ENCODE measurements at regions not wholly inside any gene's neighbourhood (a gene's known extent, or its start where the extent isn't known, plus 50 kb on each side); places are given as distances from the start of the nearest gene placed in this dataset.

DNA sequence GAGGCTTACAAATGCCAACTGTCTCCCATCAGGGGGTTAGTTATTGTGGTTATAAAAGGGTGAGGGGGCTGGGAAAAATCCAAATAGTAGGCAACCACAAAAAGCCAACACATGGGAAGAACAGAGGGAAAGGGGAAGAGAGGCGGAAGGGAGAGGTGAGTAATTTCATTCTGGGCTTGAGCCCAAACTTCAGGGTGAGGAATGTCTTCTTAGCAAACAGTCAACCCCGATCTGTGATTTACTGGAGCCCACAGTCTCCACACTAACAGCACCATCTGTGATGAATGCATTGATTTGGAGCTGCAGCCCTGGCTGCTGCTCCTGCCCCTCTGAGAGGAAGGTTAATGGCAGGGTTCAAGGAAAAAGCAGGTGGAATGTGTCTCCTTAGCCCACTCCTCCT lies 162.2 kb upstream of the GPR101 start:
- Histone ChIP-seq H3K36me3 (ENCODE audit: insufficient read depth, low read length) (no peaks in the 10 kb centered on the region), H3K9me3 (ENCODE audit: low read length) (no peaks in the 10 kb centered on the region), H3K9ac (ENCODE audit: low read length) (no peak overlapping the region), H4K20me1 (ENCODE audit: insufficient read depth) (no peaks in the 10 kb centered on the region), H3K27me3 (ENCODE audit: insufficient read depth, low read depth, low read length) (no peaks in the 10 kb centered on the region), H3K4me2 (ENCODE audit: low read length) (no peak overlapping the region), H3K9me2 (ENCODE audit: insufficient read depth, low read length) (no peaks in the 10 kb centered on the region), H3F3A (ENCODE audit: insufficient read depth, low read length, poor library complexity, severe bottlenecking) (no peaks in the 10 kb centered on the region), H2AFZ (ENCODE audit: low read depth, low read length) (no peak overlapping the region), H3K27ac (ENCODE audit: low read length) (no peak overlapping the region), H3K79me2 (replicated peaks; ENCODE audit: insufficient read depth, low read length) (no peaks in the 10 kb centered on the region), H3K4me3 (ENCODE audit: low read length) (no peak overlapping the region)
- TF ChIP-seq CTCF (IDR thresholded peaks at IDR 0.05; ENCODE audit: poor library complexity, severe bottlenecking) = no peak
- TF ChIP-seq, protein P1, sequence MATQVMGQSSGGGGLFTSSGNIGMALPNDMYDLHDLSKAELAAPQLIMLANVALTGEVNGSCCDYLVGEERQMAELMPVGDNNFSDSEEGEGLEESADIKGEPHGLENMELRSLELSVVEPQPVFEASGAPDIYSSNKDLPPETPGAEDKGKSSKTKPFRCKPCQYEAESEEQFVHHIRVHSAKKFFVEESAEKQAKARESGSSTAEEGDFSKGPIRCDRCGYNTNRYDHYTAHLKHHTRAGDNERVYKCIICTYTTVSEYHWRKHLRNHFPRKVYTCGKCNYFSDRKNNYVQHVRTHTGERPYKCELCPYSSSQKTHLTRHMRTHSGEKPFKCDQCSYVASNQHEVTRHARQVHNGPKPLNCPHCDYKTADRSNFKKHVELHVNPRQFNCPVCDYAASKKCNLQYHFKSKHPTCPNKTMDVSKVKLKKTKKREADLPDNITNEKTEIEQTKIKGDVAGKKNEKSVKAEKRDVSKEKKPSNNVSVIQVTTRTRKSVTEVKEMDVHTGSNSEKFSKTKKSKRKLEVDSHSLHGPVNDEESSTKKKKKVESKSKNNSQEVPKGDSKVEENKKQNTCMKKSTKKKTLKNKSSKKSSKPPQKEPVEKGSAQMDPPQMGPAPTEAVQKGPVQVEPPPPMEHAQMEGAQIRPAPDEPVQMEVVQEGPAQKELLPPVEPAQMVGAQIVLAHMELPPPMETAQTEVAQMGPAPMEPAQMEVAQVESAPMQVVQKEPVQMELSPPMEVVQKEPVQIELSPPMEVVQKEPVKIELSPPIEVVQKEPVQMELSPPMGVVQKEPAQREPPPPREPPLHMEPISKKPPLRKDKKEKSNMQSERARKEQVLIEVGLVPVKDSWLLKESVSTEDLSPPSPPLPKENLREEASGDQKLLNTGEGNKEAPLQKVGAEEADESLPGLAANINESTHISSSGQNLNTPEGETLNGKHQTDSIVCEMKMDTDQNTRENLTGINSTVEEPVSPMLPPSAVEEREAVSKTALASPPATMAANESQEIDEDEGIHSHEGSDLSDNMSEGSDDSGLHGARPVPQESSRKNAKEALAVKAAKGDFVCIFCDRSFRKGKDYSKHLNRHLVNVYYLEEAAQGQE (IDR thresholded peaks at IDR 0.05; ENCODE audit: borderline replicate concordance) = no peak
- TF ChIP-seq SMC3 (conservative IDR thresholded peaks at IDR 0.05; ENCODE audit: poor library complexity) = no peak
- no peak for TF ChIP-seq POLR2AphosphoS5 (IDR thresholded peaks at IDR 0.05)

DNA sequence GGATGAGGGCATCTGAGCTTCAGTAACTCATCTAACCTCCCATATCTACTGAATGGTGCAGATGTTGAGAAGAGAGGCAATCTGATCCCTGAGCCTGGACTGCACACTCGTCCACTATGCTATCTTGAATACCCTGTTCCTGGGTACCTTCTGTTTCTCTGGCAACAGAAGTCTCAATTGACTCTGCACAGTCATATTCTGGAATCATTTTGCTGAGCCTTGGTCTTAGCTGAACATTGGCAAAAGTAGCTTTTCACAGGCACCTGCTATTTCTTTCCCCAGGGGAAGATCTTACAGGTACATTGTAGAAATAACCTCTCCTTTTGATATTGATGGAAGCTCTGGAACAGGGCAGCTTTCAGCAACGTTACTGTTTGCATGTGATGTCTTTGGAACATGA lies 161.5 kb upstream of the GPR101 start:
- Histone ChIP-seq H3K36me3 (ENCODE audit: insufficient read depth, low read length) (no peaks in the 10 kb centered on the region), H4K20me1 (ENCODE audit: insufficient read depth) (no peaks in the 10 kb centered on the region), H3K27me3 (ENCODE audit: insufficient read depth, low read depth, low read length) (no peaks in the 10 kb centered on the region), H3K4me3 (ENCODE audit: low read length) (no peak overlapping the region), H3K9ac (ENCODE audit: low read length) (no peak overlapping the region), H3K9me3 (ENCODE audit: low read length) (no peaks in the 10 kb centered on the region), H3K27ac (ENCODE audit: low read length) (no peak overlapping the region), H3K79me2 (replicated peaks; ENCODE audit: insufficient read depth, low read length) (no peaks in the 10 kb centered on the region), H3K4me2 (ENCODE audit: low read length) (no peak overlapping the region), H3F3A (ENCODE audit: insufficient read depth, low read length, poor library complexity, severe bottlenecking) (no peaks in the 10 kb centered on the region), H2AFZ (ENCODE audit: low read depth, low read length) (no peak overlapping the region), H3K9me2 (ENCODE audit: insufficient read depth, low read length) (no peaks in the 10 kb centered on the region)
- no peak for TF ChIP-seq RAD21 (conservative IDR thresholded peaks at IDR 0.05)
- no peak for TF ChIP-seq EZH2 (IDR thresholded peaks at IDR 0.05; ENCODE audit: borderline replicate concordance, insufficient read depth, low read length, poor library complexity, severe bottlenecking)
- no peak for TF ChIP-seq POLR2AphosphoS5 (IDR thresholded peaks at IDR 0.05)
- TF ChIP-seq, protein P1 (IDR thresholded peaks at IDR 0.05; ENCODE audit: borderline replicate concordance) = no peak
- no peak for TF ChIP-seq CTCF (IDR thresholded peaks at IDR 0.05; ENCODE audit: poor library complexity, severe bottlenecking)
- TF ChIP-seq TAF1 (IDR thresholded peaks at IDR 0.05; ENCODE audit: low read depth) = no peak
- no peak for TF ChIP-seq MXI1 (conservative IDR thresholded peaks at IDR 0.05; ENCODE audit: poor library complexity, severe bottlenecking)
- no peak for TF ChIP-seq SMC3 (conservative IDR thresholded peaks at IDR 0.05; ENCODE audit: poor library complexity)
- no peak for TF ChIP-seq EP300 (conservative IDR thresholded peaks at IDR 0.05; ENCODE audit: poor library complexity, severe bottlenecking)

Data from neural cell (in vitro differentiated cells).